T-helper 17 cell (primary cell): ENCODE measurements at regions not wholly inside any gene's neighbourhood (a gene's known extent, or its start where the extent isn't known, plus 50 kb on each side); places are given as distances from the start of the nearest gene placed in this dataset.
"Not testable (repeated sequence)": the region's sequence is repeated elsewhere in the genome, so short reads cannot be mapped to it uniquely, and the experiment has no call there.

Experiments used
- ATAC-seq: fragments of 150-1000 bp; cut with Tn5 transposase; 2 replicates; pipeline ENCODE4 v1.10.0; 2021; ENCODE audit warnings: mild to moderate bottlenecking, moderate library complexity
- DNase-seq, 3 donors: peaks; one replicate each; pipeline versions ENCODE4 v3.0.0 to v3.0.0-alpha.2; 2020 to 2021
- H3K9me3 ChIP-seq: one replicate; pipeline ENCODE4 v1.7.0; 2013; ENCODE audit warnings: low read length, mild to moderate bottlenecking; ENCODE audit not compliant: control insufficient read depth, poor library complexity, severe bottlenecking
- H3K27ac Mint-ChIP-seq: one replicate; pipeline ENCODE4 v1.8.0; 2022; ENCODE audit warnings: mild to moderate bottlenecking, moderate library complexity, mixed read lengths
- H3K27me3 Mint-ChIP-seq: one replicate; pipeline ENCODE4 v1.8.0; 2022; ENCODE audit warnings: mixed read lengths
- H3K36me3 Mint-ChIP-seq: one replicate; pipeline ENCODE4 v1.8.0; 2022; ENCODE audit warnings: low read depth, mixed read lengths
- H3K4me1 Mint-ChIP-seq: one replicate; pipeline ENCODE4 v1.8.0; 2022; ENCODE audit warnings: mild to moderate bottlenecking, mixed read lengths
- H3K4me3 Mint-ChIP-seq: one replicate; pipeline ENCODE4 v1.8.0; 2022; ENCODE audit warnings: mild to moderate bottlenecking, moderate library complexity, mixed read lengths

- no peak for ATAC-seq
- no peak overlapping the region for H3K27ac Mint-ChIP-seq
- no peaks in the 10 kb centered on the region for H3K27me3 Mint-ChIP-seq
- no peaks in the 10 kb centered on the region for H3K36me3 Mint-ChIP-seq
- no peak for DNase-seq
- no peak overlapping the region for H3K4me3 Mint-ChIP-seq
- no peaks in the 10 kb centered on the region for H3K9me3 ChIP-seq
- no peaks in the 10 kb centered on the region for H3K4me1 Mint-ChIP-seq
These were observed 234.4 kb downstream of the SHQ1 start for GRCh38 chr3:72613871-72614270.

DNA sequence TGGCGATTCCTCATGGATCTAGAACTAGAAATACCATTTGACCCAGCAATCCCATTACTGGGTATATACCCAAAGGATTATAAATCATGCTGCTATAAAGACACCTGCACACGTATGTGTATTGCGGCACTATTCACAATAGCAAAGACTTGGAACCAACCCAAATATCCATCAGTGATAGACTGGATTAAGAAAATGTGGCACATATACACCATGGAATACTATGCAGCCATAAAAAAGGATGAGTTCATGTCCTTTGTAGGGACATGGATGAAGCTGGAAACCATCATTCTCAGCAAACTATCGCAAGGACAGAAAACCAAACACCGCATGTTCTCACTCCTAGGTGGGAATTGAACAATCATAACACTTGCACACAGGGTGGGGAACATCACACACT is 239.1 kb downstream of the SHQ1 start:
- H3K9me3 ChIP-seq, H3K4me3 Mint-ChIP-seq, H3K27me3 Mint-ChIP-seq, H3K36me3 Mint-ChIP-seq, ATAC-seq, H3K27ac Mint-ChIP-seq, DNase-seq, H3K4me1 Mint-ChIP-seq: not testable (repeated sequence)

GRCh38 chr3:72606005-72606800 is 242.0 kb downstream of the SHQ1 start:
- no peaks in the 10 kb centered on the region for H3K9me3 ChIP-seq
- peaks cover 4% of the 10 kb centered on the region for H3K36me3 Mint-ChIP-seq
- no peak overlapping the region for H3K27ac Mint-ChIP-seq
- peaks cover 2% of the 10 kb centered on the region for H3K4me1 Mint-ChIP-seq
- DNase-seq (no peak), ATAC-seq (no peak)
- no peak overlapping the region for H3K4me3 Mint-ChIP-seq
- H3K27me3 Mint-ChIP-seq, result peaks cover 7% of the 10 kb centered on the region

GRCh38 chr3:72604328-72604727 is 243.9 kb downstream of the SHQ1 start:
- no peak overlapping the region for H3K27ac Mint-ChIP-seq
- peaks cover 19% of the 10 kb centered on the region for H3K27me3 Mint-ChIP-seq
- DNase-seq (no peak), ATAC-seq (no peak)
- H3K4me1 Mint-ChIP-seq, result peaks cover 2% of the 10 kb centered on the region
- no peaks in the 10 kb centered on the region for H3K9me3 ChIP-seq
- H3K4me3 Mint-ChIP-seq, result no peak overlapping the region
- H3K36me3 Mint-ChIP-seq, result peaks cover 4% of the 10 kb centered on the region

DNA sequence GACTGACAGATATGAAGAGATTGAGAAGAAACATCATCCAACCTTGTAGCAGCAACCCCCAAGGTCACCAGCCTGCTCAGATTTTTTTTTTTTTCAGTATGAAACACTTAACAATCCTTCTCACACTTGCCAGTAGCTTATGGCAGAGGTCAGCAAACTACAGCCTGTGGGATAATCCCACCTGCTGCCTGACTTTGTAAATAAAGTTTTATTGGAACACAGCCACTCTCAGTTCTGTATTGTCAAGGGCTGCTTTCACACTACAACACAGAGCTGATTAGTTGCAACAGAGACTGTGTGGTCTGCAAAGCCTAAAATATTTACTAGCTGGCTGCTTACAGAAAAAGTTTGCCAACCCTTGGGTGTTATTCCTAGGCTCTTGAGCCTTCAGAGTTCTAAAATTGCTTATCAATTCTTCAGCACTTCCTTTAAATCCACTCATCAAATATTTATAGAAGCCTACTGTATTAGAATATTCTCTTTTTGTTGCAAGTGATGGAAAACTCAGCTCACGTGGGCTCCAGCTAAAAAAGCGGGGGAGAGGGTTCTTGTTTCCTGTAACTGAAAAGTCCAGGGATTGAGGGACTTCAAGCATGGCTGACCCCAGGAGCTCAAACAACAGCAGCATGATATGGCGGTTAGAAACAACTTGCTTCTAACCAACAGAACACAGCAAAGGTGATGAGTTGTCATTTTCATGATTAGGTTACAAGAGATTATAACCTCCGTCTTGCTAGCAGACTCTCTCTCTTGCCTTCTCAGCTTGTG is 246.1 kb downstream of the SHQ1 start:
- no peak overlapping the region for H3K27ac Mint-ChIP-seq
- H3K4me3 Mint-ChIP-seq, result no peak overlapping the region
- H3K9me3 ChIP-seq, result no peaks in the 10 kb centered on the region
- peaks cover 4% of the 10 kb centered on the region for H3K36me3 Mint-ChIP-seq
- DNase-seq (no peak), ATAC-seq (no peak)
- peaks cover 4% of the 10 kb centered on the region for H3K4me1 Mint-ChIP-seq
- H3K27me3 Mint-ChIP-seq, result peaks cover 26% of the 10 kb centered on the region

DNA sequence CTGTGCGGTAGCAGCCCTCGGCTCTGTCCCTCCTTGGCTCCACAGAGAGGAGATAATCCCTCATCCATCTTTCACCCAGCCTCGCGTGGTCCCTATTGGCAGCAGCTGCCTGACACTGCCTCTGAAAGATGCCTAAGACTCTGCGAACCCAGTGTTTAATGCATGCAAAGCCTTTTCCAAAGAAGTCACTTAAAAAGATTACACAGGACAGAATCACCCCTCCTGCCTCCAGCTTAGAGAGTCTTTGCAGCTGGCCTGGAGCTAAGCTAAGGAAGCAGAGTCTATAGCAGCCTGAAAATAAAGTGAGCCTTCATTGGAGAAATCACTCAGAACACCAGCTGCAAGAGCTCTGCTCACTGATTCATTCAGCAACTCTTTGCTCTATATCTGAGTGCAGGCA is 247.2 kb downstream of the SHQ1 start:
- Mint-ChIP-seq H3K27me3 (peaks cover 26% of the 10 kb centered on the region), H3K27ac (no peak overlapping the region), H3K4me1 (peaks cover 5% of the 10 kb centered on the region), H3K4me3 (no peak overlapping the region), H3K36me3 (peaks cover 4% of the 10 kb centered on the region)
- DNase-seq (no peak), ATAC-seq (no peak)
- no peaks in the 10 kb centered on the region for H3K9me3 ChIP-seq

DNA sequence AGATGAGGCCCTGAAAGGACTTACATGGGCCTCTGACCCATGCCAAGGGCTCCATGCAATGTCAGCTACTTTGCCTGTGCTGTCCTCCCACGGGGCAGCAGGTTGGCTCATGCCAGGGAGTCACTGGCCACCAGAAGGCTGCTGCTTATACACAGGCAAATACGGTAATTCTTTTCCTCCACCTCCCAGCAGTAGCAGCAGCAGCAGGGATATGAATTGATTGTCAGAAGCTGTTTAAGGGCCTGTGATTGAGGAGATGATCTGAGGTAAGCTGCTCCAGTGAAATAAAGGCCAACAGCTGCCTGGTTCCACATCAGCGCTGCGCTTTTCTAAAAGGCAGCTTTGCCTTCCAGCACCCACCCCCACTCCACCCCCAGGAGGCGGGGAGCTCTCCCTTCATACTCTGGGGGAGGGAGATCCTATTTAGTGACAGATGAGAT is 250.5 kb downstream of the SHQ1 start:
- no peaks in the 10 kb centered on the region for H3K36me3 Mint-ChIP-seq
- no peak overlapping the region for H3K27ac Mint-ChIP-seq
- no peak for DNase-seq
- H3K27me3 Mint-ChIP-seq, result peaks cover 19% of the 10 kb centered on the region
- H3K4me1 Mint-ChIP-seq, result peaks cover 7% of the 10 kb centered on the region
- no peak for ATAC-seq
- no peak overlapping the region for H3K4me3 Mint-ChIP-seq
- H3K9me3 ChIP-seq, result no peaks in the 10 kb centered on the region

DNA sequence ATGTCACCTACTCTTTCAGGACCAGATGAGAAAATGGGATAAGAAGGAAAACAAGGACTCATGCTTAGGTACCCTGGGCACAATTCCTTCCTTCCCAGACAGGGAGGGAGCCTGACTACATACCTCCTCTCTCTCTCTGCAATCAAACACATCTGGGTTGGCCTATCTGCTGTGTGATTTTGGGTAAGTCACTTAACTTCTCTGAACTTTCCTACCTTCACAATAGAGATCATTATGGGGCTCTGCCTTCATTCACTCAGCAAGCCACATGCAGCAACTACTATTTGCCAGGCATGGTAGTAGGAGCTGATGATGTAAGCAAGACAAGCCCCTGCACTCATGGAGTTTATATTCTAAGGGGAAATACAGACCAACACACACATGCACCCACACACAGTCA is 251.2 kb downstream of the SHQ1 start:
- H3K9me3 ChIP-seq, result no peaks in the 10 kb centered on the region
- Mint-ChIP-seq H3K36me3 (no peaks in the 10 kb centered on the region), H3K27me3 (peaks cover 19% of the 10 kb centered on the region), H3K4me3 (no peak overlapping the region), H3K27ac (no peak overlapping the region), H3K4me1 (peaks cover 10% of the 10 kb centered on the region)
- no peak for DNase-seq
- no peak for ATAC-seq

DNA sequence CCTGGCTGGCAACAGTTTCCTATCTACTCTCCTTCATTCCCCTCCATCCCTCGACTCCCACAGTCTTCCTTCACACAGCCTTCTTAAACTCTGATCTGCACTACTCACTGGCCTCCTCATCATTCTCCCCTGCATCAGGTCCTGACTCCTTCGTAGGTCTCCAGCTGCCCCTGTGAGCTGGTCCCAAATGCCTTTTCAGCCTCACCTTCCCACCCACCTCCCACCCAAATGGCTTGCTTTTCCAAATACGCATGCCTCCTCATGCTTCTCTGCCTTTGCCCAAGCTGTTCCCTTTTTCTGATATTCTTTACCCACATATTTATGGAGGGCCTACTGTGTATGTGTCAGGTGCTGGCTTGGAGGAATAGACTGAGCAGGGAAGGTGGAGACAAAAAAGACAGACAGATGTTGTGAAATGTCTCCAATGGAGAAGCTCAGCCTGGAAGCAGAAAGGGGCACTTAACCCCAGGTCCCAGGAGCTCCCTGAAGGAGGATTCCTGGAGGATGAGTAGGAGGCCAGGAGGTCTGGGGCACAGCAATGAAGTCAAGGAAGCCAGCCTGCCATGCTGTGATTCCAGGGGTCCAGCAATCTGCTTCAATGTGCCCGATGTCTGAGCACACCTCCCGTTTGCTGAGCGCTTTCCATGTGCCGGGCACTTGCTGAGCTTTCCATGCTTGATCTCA is 252.2 kb downstream of the SHQ1 start:
- Mint-ChIP-seq H3K27ac (no peak overlapping the region), H3K27me3 (peaks cover 19% of the 10 kb centered on the region), H3K36me3 (no peaks in the 10 kb centered on the region), H3K4me1 (peaks cover 7% of the 10 kb centered on the region), H3K4me3 (no peak overlapping the region)
- H3K9me3 ChIP-seq, result no peaks in the 10 kb centered on the region
- no peak for ATAC-seq
- no peak for DNase-seq

DNA sequence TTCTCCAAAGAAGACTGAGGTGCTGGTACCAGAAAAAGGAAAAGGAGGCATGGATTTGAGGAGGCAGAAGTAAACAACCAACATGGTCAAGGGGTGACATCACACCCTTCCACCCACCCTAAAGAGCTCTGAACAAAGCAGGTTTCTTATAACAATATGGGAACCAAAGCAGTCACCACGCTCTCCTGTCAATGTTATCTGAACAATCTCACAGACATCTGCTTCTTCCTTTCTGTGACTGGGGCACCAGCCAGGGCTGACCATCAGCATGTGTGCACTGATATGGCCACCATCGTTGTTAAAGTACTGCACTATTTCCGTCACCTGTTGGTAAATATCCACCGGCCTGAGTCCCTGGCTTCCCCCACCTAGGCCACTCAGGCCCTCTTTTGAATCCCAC is 252.9 kb downstream of the SHQ1 start:
- H3K27ac Mint-ChIP-seq, result no peak overlapping the region
- ATAC-seq (no peak), DNase-seq (no peak)
- no peaks in the 10 kb centered on the region for H3K36me3 Mint-ChIP-seq
- no peaks in the 10 kb centered on the region for H3K9me3 ChIP-seq
- H3K4me3 Mint-ChIP-seq, result no peak overlapping the region
- H3K4me1 Mint-ChIP-seq, result peaks cover 7% of the 10 kb centered on the region
- peaks cover 16% of the 10 kb centered on the region for H3K27me3 Mint-ChIP-seq

DNA sequence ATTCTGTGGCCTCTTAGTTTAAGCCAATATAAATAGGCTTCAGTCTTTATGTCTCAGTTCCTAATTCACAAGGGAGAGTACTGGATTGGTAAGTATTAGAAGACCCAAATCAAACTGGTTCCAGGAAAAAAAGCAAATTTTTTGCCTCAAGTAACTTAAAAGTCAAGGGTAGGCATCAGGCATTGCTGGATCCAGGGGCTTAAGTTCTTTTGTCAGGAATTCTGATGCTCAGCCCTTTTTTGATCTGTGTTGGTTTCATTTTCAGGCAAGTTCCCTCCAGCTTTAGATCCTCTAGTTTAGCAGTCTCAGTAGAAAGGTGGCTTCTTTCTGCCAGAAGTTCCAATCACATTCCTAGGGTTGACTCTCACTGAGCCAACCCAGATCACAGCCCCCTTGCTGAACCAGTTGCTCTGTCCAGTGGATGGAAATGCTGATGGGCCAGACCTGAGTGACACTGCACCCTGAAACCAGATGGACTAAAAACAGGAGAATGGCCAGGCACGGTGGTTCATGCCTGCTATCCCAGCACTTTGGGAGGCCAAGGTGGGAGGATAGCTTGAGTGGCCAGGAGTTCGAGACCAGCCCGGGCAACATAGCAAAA is 253.5 kb downstream of the SHQ1 start:
- no peaks in the 10 kb centered on the region for H3K9me3 ChIP-seq
- H3K27ac Mint-ChIP-seq, result no peak overlapping the region
- H3K4me1 Mint-ChIP-seq, result peaks cover 7% of the 10 kb centered on the region
- ATAC-seq (no peak), DNase-seq (no peak)
- H3K36me3 Mint-ChIP-seq, result no peaks in the 10 kb centered on the region
- H3K4me3 Mint-ChIP-seq, result no peak overlapping the region
- peaks cover 11% of the 10 kb centered on the region for H3K27me3 Mint-ChIP-seq

DNA sequence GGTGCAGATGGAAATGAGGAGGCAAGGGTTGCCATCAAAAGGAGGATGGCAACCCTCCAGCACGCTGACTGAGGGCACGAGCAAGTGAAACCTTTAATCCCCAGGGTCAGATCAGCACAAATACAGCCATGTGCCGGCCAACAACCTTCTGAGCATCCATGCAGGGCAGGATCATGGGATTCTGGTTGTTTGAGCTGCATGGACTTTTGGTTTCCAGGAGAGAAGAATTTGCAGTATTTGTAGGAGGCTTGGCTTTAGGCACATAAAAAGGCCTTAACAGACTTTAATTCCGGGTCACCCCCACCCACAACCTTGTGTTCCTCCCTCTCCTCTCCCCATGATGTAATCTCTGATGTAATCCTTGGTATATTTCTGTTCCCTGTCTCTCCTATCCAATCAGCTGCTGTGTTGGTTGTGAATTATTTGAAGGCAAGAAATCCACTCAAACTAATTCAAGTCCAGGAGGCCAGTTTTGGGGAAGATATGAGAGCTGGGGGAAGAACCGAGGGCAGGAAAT is 254.3 kb downstream of the SHQ1 start:
- no peak overlapping the region for H3K27ac Mint-ChIP-seq
- DNase-seq, result no peak
- H3K27me3 Mint-ChIP-seq, result peaks cover 3% of the 10 kb centered on the region
- H3K4me1 Mint-ChIP-seq, result peaks cover 7% of the 10 kb centered on the region
- no peaks in the 10 kb centered on the region for H3K9me3 ChIP-seq
- H3K4me3 Mint-ChIP-seq, result no peak overlapping the region
- H3K36me3 Mint-ChIP-seq, result no peaks in the 10 kb centered on the region
- no peak for ATAC-seq
